ENCODE measurements at regions not wholly inside any gene's neighbourhood (a gene's known extent, or its start where the extent isn't known, plus 50 kb on each side); places are given as distances from the start of the nearest gene placed in this dataset.

DNA sequence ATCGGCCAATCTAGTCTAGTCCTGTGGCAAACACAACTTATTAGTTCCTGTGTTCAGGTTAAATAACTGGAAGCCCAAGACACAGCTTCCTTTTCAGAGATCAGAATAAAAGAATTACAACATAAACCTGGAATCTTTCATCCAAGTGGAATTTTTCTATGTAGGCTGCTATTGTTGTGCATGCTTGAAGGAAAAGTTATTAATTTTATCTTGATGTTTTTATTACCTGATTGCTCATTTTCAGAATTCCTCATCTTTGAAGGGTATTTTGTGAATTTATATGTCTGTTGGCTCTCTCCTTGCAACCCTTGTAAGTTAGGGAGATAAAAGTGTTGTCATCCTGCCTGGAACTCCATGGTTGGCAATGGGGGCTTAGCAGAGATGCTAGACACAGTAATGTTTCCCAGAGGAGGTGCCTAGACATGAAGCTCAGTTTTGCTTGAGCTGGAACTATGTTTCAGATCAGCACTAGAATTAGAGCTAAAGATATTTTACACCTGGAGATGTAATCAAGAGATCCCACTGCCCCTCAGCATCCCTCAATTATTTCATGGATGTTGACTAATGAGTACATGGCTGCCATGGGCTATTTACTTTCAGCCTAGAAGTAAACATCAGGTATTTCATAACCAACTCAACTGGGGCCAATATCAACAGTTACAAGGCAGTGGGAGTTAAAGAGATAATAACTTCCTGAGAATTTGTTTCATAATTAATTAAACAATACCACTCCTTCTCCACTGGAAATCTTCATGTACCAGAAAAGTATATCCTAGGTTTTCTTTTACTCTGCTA lies 367.0 kb upstream of the MARCKS start:
- Mint-ChIP-seq H3K36me3 (ENCODE audit: low read depth, unreplicated experiment) (no peaks in the 10 kb centered on the region), H3K4me3 (ENCODE audit: unreplicated experiment) (no peak overlapping the region), H3K4me1 (ENCODE audit: low read depth, unreplicated experiment) (no peaks in the 10 kb centered on the region), H3K9me3 (ENCODE audit: unreplicated experiment) (no peaks in the 10 kb centered on the region), H3K27me3 (ENCODE audit: low read depth, unreplicated experiment) (no peaks in the 10 kb centered on the region), H3K27ac (ENCODE audit: unreplicated experiment) (no peak overlapping the region)
- no peak overlapping the region for H3K4me3 ChIP-seq (ENCODE audit: insufficient read depth, low read depth, low read length)
- peaks cover 2% of the 10 kb centered on the region for H3K4me1 ChIP-seq (ENCODE audit: insufficient read depth, low read length)
- H3K79me2 ChIP-seq (ENCODE audit: insufficient read depth, low read length): no peaks in the 10 kb centered on the region
- DNase-seq (ENCODE audit: low read depth) (no peak), FAIRE-seq (no peak)
- no peak overlapping the region for H3K4me2 ChIP-seq (ENCODE audit: low read length)
- H3K9me3 ChIP-seq (ENCODE audit: insufficient read depth, low read depth, low read length): no peaks in the 10 kb centered on the region
- H3K27me3 ChIP-seq (ENCODE audit: insufficient read depth, low read length): no peaks in the 10 kb centered on the region
- H4K20me1 ChIP-seq (ENCODE audit: insufficient read depth, low read length): no peaks in the 10 kb centered on the region
- H3K9ac ChIP-seq (ENCODE audit: low read length): no peak overlapping the region
- no peaks in the 10 kb centered on the region for H3K36me3 ChIP-seq (ENCODE audit: insufficient read depth, low read length)
- no peak overlapping the region for H3K27ac ChIP-seq (ENCODE audit: low read depth, low read length)
- H2AFZ ChIP-seq (ENCODE audit: low read depth, low read length): no peak overlapping the region
- TF ChIP-seq EZH2 (IDR thresholded peaks at IDR 0.05; ENCODE audit: insufficient read depth, low read length): no peak
- TF ChIP-seq, protein P1, sequence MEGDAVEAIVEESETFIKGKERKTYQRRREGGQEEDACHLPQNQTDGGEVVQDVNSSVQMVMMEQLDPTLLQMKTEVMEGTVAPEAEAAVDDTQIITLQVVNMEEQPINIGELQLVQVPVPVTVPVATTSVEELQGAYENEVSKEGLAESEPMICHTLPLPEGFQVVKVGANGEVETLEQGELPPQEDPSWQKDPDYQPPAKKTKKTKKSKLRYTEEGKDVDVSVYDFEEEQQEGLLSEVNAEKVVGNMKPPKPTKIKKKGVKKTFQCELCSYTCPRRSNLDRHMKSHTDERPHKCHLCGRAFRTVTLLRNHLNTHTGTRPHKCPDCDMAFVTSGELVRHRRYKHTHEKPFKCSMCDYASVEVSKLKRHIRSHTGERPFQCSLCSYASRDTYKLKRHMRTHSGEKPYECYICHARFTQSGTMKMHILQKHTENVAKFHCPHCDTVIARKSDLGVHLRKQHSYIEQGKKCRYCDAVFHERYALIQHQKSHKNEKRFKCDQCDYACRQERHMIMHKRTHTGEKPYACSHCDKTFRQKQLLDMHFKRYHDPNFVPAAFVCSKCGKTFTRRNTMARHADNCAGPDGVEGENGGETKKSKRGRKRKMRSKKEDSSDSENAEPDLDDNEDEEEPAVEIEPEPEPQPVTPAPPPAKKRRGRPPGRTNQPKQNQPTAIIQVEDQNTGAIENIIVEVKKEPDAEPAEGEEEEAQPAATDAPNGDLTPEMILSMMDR (IDR thresholded peaks at IDR 0.05; ENCODE audit: insufficient read depth, low read depth, low read length): no peak

GRCh38 chr6:113491376-113491775 lies 365.8 kb upstream of the MARCKS start:
- Histone ChIP-seq H3K27ac (ENCODE audit: low read depth, low read length) (no peak overlapping the region), H3K4me3 (ENCODE audit: insufficient read depth, low read depth, low read length) (no peak overlapping the region)

More at GRCh38 chr6:113491376-113491775, 365.8 kb upstream of the MARCKS start:
- Mint-ChIP-seq H3K4me1 (ENCODE audit: low read depth, unreplicated experiment) (no peaks in the 10 kb centered on the region), H3K9me3 (ENCODE audit: unreplicated experiment) (no peaks in the 10 kb centered on the region), H3K27ac (ENCODE audit: unreplicated experiment) (no peak overlapping the region), H3K27me3 (ENCODE audit: low read depth, unreplicated experiment) (no peaks in the 10 kb centered on the region), H3K4me3 (ENCODE audit: unreplicated experiment) (no peak overlapping the region), H3K36me3 (ENCODE audit: low read depth, unreplicated experiment) (no peaks in the 10 kb centered on the region)
- Histone ChIP-seq H3K4me1 (ENCODE audit: insufficient read depth, low read length) (peaks cover 14% of the 10 kb centered on the region), H3K27me3 (ENCODE audit: insufficient read depth, low read length) (no peaks in the 10 kb centered on the region), H3K36me3 (ENCODE audit: insufficient read depth, low read length) (no peaks in the 10 kb centered on the region), H4K20me1 (ENCODE audit: insufficient read depth, low read length) (no peaks in the 10 kb centered on the region), H3K79me2 (ENCODE audit: insufficient read depth, low read length) (no peaks in the 10 kb centered on the region), H3K9ac (ENCODE audit: low read length) (no peak overlapping the region), H2AFZ (ENCODE audit: low read depth, low read length) (no peak overlapping the region), H3K4me2 (ENCODE audit: low read length) (no peak overlapping the region), H3K9me3 (ENCODE audit: insufficient read depth, low read depth, low read length) (no peaks in the 10 kb centered on the region)
- TF ChIP-seq, protein P1 (IDR thresholded peaks at IDR 0.05; ENCODE audit: insufficient read depth, low read depth, low read length): no peak
- no peak for TF ChIP-seq EZH2 (IDR thresholded peaks at IDR 0.05; ENCODE audit: insufficient read depth, low read length)
- DNase-seq (ENCODE audit: low read depth): no peak
- no peak for FAIRE-seq
